Inferior parietal cortex (tissue), 1 donor: ENCODE measurements at regions not wholly inside any gene's neighbourhood (a gene's known extent, or its start where the extent isn't known, plus 50 kb on each side); places are given as distances from the start of the nearest gene placed in this dataset.

Source experiments
- DNase-seq: peaks from one replicate; pipeline ENCODE4 v3.0.0-alpha.2; 2016; ENCODE audit errors: extremely low spot score

- DNase-seq = no peak
Measured at GRCh38 chr18:2172881-2173280, 398.4 kb downstream of the METTL4 start.

- DNase-seq = no peak
Measured at GRCh38 chr18:2173486-2173885, 397.8 kb downstream of the METTL4 start.

- DNase-seq = no peak
Measured at GRCh38 chr18:2178036-2178435, 393.3 kb downstream of the METTL4 start.

- no peak for DNase-seq
Measured at GRCh38 chr18:2179498-2180183, 391.7 kb downstream of the METTL4 start.

DNA sequence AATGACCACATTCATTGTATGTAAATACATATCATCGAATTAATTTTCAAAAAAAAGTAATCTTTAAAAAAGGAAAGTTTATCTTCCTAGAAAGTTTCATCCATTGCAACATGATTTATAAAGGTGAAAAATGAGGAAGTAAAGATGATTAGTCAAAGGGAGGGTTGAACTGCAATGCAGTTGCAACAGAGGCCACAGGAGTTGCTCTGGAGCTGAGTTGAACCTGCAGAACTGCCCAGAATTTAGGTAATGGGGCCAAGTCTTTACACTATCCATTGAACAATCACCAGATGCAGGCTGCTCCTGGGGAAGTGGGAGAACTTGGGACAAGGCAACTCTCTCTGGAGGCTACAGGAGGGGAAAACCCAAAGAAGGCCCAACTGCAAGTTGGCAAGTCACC, 390.7 kb downstream of the METTL4 start:
- DNase-seq = no peak

- no peak for DNase-seq
Measured at GRCh38 chr18:2183432-2183831, 387.9 kb downstream of the METTL4 start.

DNA sequence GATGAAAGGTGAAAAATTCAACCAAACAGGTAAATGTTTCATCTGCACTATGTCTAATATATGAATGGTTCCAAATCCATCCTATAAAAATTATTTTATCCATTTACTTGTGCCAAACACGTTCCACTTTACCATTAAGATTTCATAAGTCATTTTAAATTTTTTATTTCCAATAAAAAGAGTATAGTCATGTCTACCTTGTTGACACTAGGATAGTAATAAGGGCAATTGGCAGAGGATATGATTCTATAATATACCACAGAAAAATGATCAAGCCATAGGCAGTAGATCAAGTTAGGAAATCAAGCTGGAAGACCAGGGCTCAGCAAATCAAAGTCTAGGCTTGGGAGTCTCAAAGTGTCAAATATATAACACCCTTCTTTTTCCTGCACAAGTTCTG, 384.3 kb downstream of the METTL4 start:
- no peak for DNase-seq

- no peak for DNase-seq
Measured at GRCh38 chr18:2188258-2188657, 383.0 kb downstream of the METTL4 start.

DNA sequence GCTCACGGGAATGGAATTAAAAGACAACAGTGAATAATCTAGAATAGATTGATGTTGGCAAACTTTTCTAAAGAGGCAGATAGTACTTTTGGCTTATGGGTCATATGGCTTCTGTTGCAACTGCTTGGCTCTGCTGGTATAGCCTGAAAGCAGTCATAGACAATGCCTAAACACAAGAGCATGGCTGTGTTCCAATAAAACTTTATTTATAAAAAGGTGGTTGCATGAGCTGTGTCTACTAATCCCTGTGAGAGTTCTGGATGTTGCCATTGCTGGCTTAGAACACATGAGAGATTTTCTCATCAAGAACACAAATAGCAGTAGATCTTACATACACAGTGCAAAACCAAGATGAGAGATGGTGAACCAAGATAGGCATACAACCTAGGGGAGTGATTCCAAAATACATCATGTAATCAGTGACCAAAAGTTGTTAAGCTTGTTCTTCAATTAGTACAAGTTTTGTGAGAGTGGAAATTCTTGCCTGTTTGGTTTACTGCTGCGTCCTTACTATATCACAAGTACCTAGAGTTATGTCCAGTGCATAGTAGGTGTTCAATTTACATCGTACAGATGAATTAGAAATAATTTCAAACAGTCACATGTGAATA, 380.0 kb downstream of the METTL4 start:
- no peak for DNase-seq

DNA sequence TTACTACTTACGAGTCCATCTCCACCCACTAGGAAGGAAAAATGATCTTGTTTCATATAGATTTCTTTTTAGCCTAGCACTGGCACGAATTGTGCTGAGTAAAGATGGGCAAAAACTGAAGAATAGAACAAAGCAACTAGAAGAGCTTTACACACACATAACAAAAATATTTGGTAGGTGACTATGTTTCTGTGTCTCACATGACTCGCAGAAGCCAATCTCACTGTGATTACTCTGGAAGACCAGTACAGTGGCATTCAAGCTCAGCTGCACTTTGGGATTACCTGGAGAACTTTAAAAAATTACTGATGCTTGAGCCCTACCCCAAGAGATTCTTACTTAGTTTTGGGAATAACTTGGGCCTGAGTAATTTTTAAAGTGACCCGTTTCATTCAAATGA, 378.7 kb downstream of the METTL4 start:
- DNase-seq = no peak

GRCh38 chr18:2197946-2198345, 373.4 kb downstream of the METTL4 start:
- no peak for DNase-seq

DNA sequence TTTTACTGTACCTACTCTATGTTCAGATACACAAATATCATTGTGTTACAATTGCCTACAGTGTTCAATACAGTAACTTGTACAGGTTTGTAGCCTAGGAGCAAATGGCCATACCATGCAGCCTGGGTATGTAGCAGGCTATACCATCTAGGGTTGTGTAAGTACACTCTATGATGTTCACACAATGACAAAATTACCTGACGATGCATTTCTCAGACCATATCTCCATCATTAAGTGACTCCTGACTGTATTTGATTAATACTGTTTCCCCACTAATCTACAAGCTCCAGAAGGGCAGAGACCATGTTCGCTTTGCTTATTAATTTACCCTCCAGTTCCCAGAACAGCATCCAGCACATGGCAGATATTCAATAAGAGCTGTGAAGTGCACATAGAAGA, 372.2 kb downstream of the METTL4 start:
- no peak for DNase-seq

GRCh38 chr18:2201036-2201600, 370.2 kb downstream of the METTL4 start:
- DNase-seq = no peak

DNA sequence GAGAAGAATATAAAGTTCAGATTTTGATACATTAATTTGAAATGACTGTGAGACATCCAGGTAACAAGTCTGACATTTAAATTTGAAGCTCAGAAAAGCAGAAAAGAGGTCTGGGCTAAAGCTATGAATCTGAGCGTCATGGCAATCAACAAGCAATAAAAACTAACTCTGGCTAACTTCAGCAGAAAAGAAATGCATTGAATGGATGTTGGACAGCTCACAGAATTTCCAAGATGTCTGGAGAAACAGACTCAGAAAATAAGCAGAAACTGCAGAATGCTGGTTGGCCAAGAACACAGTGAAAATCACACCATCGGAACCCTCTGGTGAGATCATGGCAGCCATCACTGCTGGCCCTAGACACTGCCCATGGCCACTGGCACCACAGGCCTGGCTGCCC, 366.6 kb downstream of the METTL4 start:
- DNase-seq = no peak

DNA sequence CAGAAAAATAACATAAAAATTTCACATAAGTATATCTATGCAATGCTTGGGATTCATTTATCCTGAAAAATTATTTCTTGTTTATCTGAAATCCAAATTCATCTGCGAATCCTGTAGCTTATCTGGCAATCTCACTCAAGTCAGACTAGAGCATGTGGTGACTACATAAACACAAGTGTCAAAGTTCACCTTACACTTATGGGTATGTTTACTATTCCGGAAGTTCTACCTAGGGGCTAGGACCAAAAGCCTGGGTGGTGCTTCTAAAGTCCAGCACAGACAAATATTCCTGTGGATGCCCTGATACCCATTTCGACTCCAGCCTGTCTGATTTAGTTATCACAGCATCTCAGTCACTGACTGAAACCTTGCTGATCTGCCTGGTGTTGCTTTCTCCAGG, 364.0 kb downstream of the METTL4 start:
- no peak for DNase-seq

GRCh38 chr18:2212598-2213205, 358.6 kb downstream of the METTL4 start:
- DNase-seq = no peak

- DNase-seq = no peak
Measured at GRCh38 chr18:2213905-2214304, 357.4 kb downstream of the METTL4 start.

- DNase-seq = no peak
Measured at GRCh38 chr18:2217356-2217755, 353.9 kb downstream of the METTL4 start.

DNA sequence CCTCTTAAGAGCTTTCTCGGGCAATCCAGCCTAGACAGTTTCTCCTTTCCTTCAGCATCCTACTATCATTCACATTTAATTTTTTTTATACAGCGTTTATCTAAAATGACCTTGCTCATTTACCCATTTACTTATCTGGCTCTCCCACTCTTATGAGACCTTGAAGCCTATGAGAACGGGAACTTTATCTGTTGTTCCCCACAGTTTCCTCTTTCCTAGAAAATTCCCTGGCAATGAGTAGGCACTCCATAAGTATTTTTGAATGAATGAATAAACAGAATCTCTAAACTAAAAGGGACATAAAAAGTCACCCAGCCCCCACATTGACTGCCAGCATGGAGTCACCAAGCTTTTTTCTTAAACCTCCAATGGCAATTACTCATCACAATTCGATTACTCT, 353.2 kb downstream of the METTL4 start:
- DNase-seq = no peak

DNA sequence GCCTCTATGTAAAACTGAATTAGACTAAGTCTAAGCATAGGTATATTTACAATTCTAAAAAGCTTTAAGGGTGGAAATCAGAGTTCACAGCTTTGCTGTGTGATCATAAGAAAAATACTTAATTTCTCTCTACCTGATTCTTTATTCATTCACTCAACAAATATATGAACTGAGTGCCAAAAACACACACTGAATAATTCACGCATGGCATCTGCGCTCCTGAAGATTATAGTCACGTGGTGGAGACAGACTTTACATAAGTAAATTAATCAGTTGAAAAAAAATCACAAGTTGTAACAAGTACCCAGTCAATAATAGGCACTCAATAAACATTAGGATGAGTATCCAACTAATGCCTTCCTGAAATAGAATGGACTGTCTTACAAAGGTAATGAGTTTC, 351.6 kb downstream of the METTL4 start:
- no peak for DNase-seq

DNA sequence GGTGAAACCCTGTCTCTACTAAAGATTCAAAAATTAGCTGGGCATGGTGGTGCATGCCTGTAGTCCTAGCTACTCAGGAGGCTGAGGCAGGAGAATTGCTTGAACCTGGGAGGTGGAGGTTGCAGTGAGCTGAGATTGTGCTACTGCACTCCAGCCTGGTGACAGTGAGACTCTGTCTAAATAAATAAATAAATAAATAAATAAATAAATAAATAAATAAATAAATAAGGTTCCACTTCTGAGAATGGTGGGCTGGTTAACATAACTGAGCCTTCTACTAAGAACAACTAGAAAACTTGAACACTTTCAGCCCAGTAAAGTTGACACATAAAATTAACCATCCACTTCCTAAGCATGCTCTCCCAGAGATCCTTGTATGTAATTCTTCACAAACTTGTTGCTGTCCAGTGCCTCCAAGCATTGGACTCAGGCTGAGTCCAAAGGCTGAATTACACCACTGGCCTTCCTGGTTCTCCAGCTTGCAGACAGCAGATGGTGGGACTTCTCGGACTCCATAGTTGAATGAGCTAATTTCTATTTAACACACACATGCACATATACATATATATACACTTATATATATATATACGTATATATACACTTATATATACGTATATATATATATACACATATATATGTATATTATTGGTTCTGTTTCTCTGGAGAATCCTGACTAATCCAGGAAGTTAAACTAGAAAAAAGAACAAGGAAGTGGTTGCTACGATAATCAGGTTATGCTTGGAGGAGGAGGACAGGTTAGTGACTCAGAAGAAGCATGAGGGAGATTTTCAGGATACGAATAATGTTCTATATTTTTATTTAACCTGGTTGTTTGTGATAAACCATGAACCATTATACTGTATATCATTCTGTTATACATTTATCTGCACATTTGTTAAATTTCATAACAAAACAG, 348.8 kb downstream of the METTL4 start:
- DNase-seq = no peak

- DNase-seq = no peak
Measured at GRCh38 chr18:2223449-2223848, 347.9 kb downstream of the METTL4 start.
